Body of pancreas (tissue), 4 donors: ENCODE measurements at regions not wholly inside any gene's neighbourhood (a gene's known extent, or its start where the extent isn't known, plus 50 kb on each side); places are given as distances from the start of the nearest gene placed in this dataset.

Experiments
- ATAC-seq: fragments of 150-250 bp; one replicate; pipeline ENCODE4 v1.9.1; 2016
- DNase-seq, 4 donors: peaks; one replicate each; pipeline ENCODE4 v3.0.0-alpha.2; 2019
- H3K27ac ChIP-seq, 4 donors: fragments of 200-600 bp; sonication (generic); 1 replicate in 3 of 4; 2 replicates in 1 of 4; pipeline versions ENCODE4 v1.5.1 to v1.6.1; 2016 to 2019; ENCODE audit warnings: mild to moderate bottlenecking in 1 of 4, mixed read lengths in 1 of 4, moderate library complexity in 1 of 4
- H3K27me3 ChIP-seq, 2 donors: fragments of 200-600 bp; sonication (generic); one replicate each; pipeline ENCODE4 v1.6.0; 2016; ENCODE audit warnings: mild to moderate bottlenecking in 1 of 2
- H3K36me3 ChIP-seq, 2 donors: fragments of 200-600 bp; sonication (generic); replicated peaks in 1 of 2; 2 replicates each; pipeline ENCODE4 v1.5.1; 2016; ENCODE audit warnings: low read depth in 2 of 2; ENCODE audit not compliant: insufficient read depth in 1 of 2
- H3K4me1 ChIP-seq: fragments of 200-600 bp; sonication (generic); one replicate; pipeline ENCODE4 v1.6.0; 2016
- H3K4me3 ChIP-seq, 2 donors: fragments of 200-600 bp; sonication (generic); 1 replicate in 1 of 2; 2 replicates in 1 of 2; pipeline ENCODE4 v1.5.1; 2016 to 2019
- H3K9me3 ChIP-seq, 3 donors: fragments of 200-600 bp; sonication (generic); 1 replicate in 2 of 3; 2 replicates in 1 of 3; pipeline ENCODE4 v1.5.1; 2016
- POLR2A ChIP-seq, 3 donors: fragments of 450-650 bp; IDR thresholded peaks; one replicate each; pipeline ENCODE4 v1.6.1; 2016; ENCODE audit warnings: antibody characterized with exemption in 3 of 3, mild to moderate bottlenecking in 2 of 3
- WGBS, 2 donors: methylation state at CpG; one replicate each; pipeline ENCODE4 v1.1.5; 2017; 5-methylcytosine and 5-hydroxymethylcytosine counted together
- intact Hi-C: fragments of 100-400 bp; cut with DNase I; formaldehyde crosslinking; loops from one replicate; pipeline ENCODE4 v1.15.1; 2023
- TF ChIP-seq, protein P1 (sequence below), 7 experiments: fragments of 450-650 bp in 4 of 7; fragments of 200-600 bp in 3 of 7; sonication (generic) in 3 of 7; IDR thresholded peaks; one replicate each; pipeline ENCODE4 v1.5.1; 2016 to 2019; ENCODE audit warnings: antibody characterized with exemption in 7 of 7

GRCh38 chr22:49622241-49623105 lies 205.2 kb downstream of the BRD1 start:
- Histone ChIP-seq H3K27ac (no peak overlapping the region), H3K4me3 (no peak overlapping the region), H3K9me3 (no peaks in the 10 kb centered on the region), H3K4me1 (no peaks in the 10 kb centered on the region), H3K36me3 (no peaks in the 10 kb centered on the region), H3K27me3 (no peaks in the 10 kb centered on the region)
- TF ChIP-seq POLR2A (IDR thresholded peaks at IDR 0.05), result no peak
- TF ChIP-seq, protein P1, sequence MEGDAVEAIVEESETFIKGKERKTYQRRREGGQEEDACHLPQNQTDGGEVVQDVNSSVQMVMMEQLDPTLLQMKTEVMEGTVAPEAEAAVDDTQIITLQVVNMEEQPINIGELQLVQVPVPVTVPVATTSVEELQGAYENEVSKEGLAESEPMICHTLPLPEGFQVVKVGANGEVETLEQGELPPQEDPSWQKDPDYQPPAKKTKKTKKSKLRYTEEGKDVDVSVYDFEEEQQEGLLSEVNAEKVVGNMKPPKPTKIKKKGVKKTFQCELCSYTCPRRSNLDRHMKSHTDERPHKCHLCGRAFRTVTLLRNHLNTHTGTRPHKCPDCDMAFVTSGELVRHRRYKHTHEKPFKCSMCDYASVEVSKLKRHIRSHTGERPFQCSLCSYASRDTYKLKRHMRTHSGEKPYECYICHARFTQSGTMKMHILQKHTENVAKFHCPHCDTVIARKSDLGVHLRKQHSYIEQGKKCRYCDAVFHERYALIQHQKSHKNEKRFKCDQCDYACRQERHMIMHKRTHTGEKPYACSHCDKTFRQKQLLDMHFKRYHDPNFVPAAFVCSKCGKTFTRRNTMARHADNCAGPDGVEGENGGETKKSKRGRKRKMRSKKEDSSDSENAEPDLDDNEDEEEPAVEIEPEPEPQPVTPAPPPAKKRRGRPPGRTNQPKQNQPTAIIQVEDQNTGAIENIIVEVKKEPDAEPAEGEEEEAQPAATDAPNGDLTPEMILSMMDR (IDR thresholded peaks at IDR 0.05), result no peak
- intact Hi-C loops, result no loop called here
- ATAC-seq (no peak), DNase-seq (no peak)
- WGBS, 2 donors, result 52 to 63% methylated on average over 15 to 29 of the region's 29 CpGs

- intact Hi-C loops, result no loop called here
- no peak overlapping the region for H3K27ac ChIP-seq
- H3K4me3 ChIP-seq, result no peak overlapping the region
- no peak for TF ChIP-seq POLR2A (IDR thresholded peaks at IDR 0.05)
- TF ChIP-seq, protein P1 (IDR thresholded peaks at IDR 0.05), result no peak
- DNase-seq (peak in 2 of 4 donors; percentile 3 to 7), ATAC-seq (no peak)
- H3K27me3 ChIP-seq, result no peaks in the 10 kb centered on the region
- 55 to 56% methylated on average over 8 to 20 of the region's 20 CpGs for WGBS, 2 donors
- H3K9me3 ChIP-seq, result no peaks in the 10 kb centered on the region
- H3K36me3 ChIP-seq, result no peaks in the 10 kb centered on the region
- H3K4me1 ChIP-seq, result no peaks in the 10 kb centered on the region
Measured at GRCh38 chr22:49621601-49622210, 206.0 kb downstream of the BRD1 start.

- peak in 2 of 4 donors; percentile 2 to 3 for DNase-seq
- no peaks in the 10 kb centered on the region for H3K27me3 ChIP-seq
- no peaks in the 10 kb centered on the region for H3K4me1 ChIP-seq
- WGBS, 2 donors, result 45 to 62% methylated on average over 11 of the region's 11 CpGs
- no peak overlapping the region for H3K27ac ChIP-seq
- H3K36me3 ChIP-seq, result no peaks in the 10 kb centered on the region
- intact Hi-C loops, result no loop called here
- no peak overlapping the region for H3K4me3 ChIP-seq
- TF ChIP-seq, protein P1 (IDR thresholded peaks at IDR 0.05), result no peak
- no peak for TF ChIP-seq POLR2A (IDR thresholded peaks at IDR 0.05)
- no peaks in the 10 kb centered on the region for H3K9me3 ChIP-seq
- ATAC-seq, result no peak
Measured at GRCh38 chr22:49620666-49621065, 207.0 kb downstream of the BRD1 start.

DNA sequence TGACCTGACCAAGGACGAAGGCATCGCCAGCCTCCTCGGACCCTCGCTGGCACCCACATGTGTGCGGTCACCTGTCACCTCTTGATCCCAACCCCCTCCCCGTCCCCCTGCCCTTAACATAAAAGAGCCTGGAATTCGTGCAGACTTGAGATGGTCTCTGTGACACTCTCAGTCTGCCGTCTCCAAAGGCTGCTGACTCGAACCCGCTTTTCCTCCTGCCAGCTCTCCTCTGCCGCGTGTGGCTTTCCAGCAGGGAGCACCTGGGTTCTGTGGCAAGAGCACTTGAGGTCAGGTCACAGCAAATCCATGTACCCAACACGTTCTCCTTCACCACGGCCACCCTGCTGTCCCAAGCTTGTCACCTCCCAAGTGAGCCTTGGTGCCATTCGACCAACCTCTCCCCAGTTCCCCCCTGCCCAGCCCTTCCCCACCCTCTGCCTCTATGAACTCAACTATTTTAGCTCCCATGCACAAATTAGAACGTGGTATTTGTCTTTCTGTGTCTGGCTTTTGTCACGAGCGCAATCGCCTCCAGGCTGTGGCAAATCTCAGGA lies 207.6 kb downstream of the BRD1 start:
- H3K27me3 ChIP-seq, result no peaks in the 10 kb centered on the region
- no peak overlapping the region for H3K4me3 ChIP-seq
- ATAC-seq (no peak), DNase-seq (peak in 2 of 4 donors; percentile 2 to 4)
- 47 to 53% methylated on average over 19 of the region's 19 CpGs for WGBS, 2 donors
- H3K36me3 ChIP-seq, result no peaks in the 10 kb centered on the region
- no peaks in the 10 kb centered on the region for H3K9me3 ChIP-seq
- TF ChIP-seq, protein P1 (IDR thresholded peaks at IDR 0.05), result no peak
- no peak for TF ChIP-seq POLR2A (IDR thresholded peaks at IDR 0.05)
- no peaks in the 10 kb centered on the region for H3K4me1 ChIP-seq
- H3K27ac ChIP-seq, result no peak overlapping the region
- intact Hi-C loops, result no loop called here
